Fibroblast of lung (primary cell): ENCODE measurements at regions not wholly inside any gene's neighbourhood (a gene's known extent, or its start where the extent isn't known, plus 50 kb on each side); places are given as distances from the start of the nearest gene placed in this dataset.
A peak's percentile ranks its signal among the peaks of the same experiment; 100 is the strongest.
"Not testable (repeated sequence)": the region's sequence is repeated elsewhere in the genome, so short reads cannot be mapped to it uniquely, and the experiment has no call there.

Experiments
- DNase-seq, 2 donors: peaks; one replicate each; pipeline versions ENCODE4 v3.0.0 to v3.0.0-alpha.2; 2010; ENCODE audit warnings: low read depth in 2 of 2
- H2AFZ ChIP-seq: 2 replicates; pipeline ENCODE4 v1.5.1; 2012; ENCODE audit warnings: low read length, control low read depth, inconsistent platforms
- H3K27ac ChIP-seq: 2 replicates; pipeline ENCODE4 v1.5.1; 2011; ENCODE audit warnings: low read length, control low read depth; ENCODE audit not compliant: insufficient read depth
- H3K27me3 ChIP-seq: 2 replicates; pipeline ENCODE4 v1.5.1; 2011; ENCODE audit warnings: mild to moderate bottlenecking, low read length; ENCODE audit not compliant: control insufficient read depth, insufficient read depth
- H3K36me3 ChIP-seq: 2 replicates; pipeline ENCODE4 v1.5.1; 2011; ENCODE audit warnings: low read length; ENCODE audit not compliant: control insufficient read depth, insufficient read depth
- H3K4me1 ChIP-seq: 2 replicates; pipeline ENCODE4 v1.5.1; 2011; ENCODE audit warnings: low read length; ENCODE audit not compliant: control insufficient read depth, insufficient read depth; ENCODE audit errors: extremely low read depth
- H3K4me2 ChIP-seq: 2 replicates; pipeline ENCODE4 v1.5.1; 2011; ENCODE audit warnings: low read length, control low read depth; ENCODE audit not compliant: insufficient read depth; ENCODE audit errors: extremely low read depth
- H3K4me3 ChIP-seq, 4 experiments: fragments of 200-600 bp in 1 of 4; sonication (generic) in 1 of 4; replicated peaks in 1 of 4; 2 replicates each; pipeline ENCODE4 v1.5.1; 2011 to 2016; ENCODE audit warnings: low read length in 4 of 4, low read depth in 3 of 4, mild to moderate bottlenecking in 3 of 4, control low read depth in 2 of 4, inconsistent platforms in 1 of 4, mixed read lengths in 1 of 4; ENCODE audit not compliant: insufficient read depth in 1 of 4; ENCODE audit errors: control extremely low read depth in 1 of 4
- H3K79me2 ChIP-seq: 2 replicates; pipeline ENCODE4 v1.5.1; 2012; ENCODE audit warnings: mild to moderate bottlenecking, low read length, inconsistent platforms; ENCODE audit not compliant: control insufficient read depth, insufficient read depth
- H3K9ac ChIP-seq: 2 replicates; pipeline ENCODE4 v1.5.1; 2011; ENCODE audit warnings: mild to moderate bottlenecking, low read length, control low read depth; ENCODE audit not compliant: insufficient read depth
- H3K9me3 ChIP-seq: 2 replicates; pipeline ENCODE4 v1.5.1; 2012; ENCODE audit warnings: low read depth, low read length; ENCODE audit not compliant: control insufficient read depth, insufficient read depth
- H4K20me1 ChIP-seq: 2 replicates; pipeline ENCODE4 v1.5.1; 2011; ENCODE audit warnings: low read length; ENCODE audit not compliant: control insufficient read depth, insufficient read depth; ENCODE audit errors: extremely low read depth

DNA sequence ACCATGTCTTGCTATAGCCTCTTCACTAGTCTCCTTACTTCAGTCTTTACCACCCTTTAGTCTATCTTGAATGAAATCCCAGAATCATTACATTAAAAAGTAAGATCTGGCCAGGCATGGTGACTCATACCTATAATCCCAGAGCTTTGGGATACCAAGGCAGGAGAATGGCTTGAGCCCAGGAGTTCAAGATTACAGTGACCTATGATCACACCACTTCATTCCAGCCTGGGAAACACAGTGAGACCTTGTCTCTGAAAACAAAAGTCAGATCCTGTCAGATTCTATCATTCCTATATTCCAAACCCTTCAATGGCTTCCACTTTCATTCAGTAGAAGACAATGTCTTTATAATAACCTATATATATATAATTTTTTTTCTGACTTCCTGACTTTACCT is 237.7 kb downstream of the UBE2NL start:
- DNase-seq, H3K9me3 ChIP-seq, H3K4me3 ChIP-seq, H3K27ac ChIP-seq, H3K36me3 ChIP-seq, H4K20me1 ChIP-seq, H2AFZ ChIP-seq, H3K4me2 ChIP-seq, H3K4me1 ChIP-seq, H3K27me3 ChIP-seq, H3K79me2 ChIP-seq, H3K9ac ChIP-seq: not testable (repeated sequence)

DNA sequence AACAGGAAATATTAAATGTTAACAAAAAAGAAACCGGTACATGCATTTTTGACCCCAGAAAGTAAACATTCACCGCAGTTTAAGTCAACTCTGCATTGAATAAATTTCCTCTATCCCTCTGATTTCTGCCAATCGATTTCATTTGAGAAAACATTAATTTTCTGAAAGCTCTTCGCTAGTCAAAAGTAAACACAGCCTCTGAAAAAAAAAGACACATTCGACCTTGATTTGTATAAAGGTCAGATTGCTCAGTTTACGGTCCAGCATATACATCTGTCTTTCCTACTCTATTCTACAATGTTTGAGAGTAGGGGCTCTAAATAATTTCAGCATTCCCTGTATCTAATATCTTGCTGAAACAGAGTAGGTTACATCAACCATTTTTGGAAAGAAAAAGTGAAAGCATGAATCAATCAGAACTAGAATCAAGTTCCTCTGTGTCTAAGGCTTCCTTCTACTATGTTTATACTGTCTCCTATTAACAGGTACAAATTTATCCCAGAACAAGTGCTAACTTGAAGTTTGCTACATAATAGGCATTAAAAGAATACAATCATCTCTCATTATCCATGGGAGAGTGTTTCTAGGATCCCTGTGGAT is 243.8 kb downstream of the UBE2NL start:
- not testable (repeated sequence) for H3K4me1 ChIP-seq, H3K27ac ChIP-seq, H3K79me2 ChIP-seq, H2AFZ ChIP-seq, H3K4me3 ChIP-seq, DNase-seq, H3K27me3 ChIP-seq, H4K20me1 ChIP-seq, H3K36me3 ChIP-seq, H3K9me3 ChIP-seq, H3K9ac ChIP-seq, H3K4me2 ChIP-seq

DNA sequence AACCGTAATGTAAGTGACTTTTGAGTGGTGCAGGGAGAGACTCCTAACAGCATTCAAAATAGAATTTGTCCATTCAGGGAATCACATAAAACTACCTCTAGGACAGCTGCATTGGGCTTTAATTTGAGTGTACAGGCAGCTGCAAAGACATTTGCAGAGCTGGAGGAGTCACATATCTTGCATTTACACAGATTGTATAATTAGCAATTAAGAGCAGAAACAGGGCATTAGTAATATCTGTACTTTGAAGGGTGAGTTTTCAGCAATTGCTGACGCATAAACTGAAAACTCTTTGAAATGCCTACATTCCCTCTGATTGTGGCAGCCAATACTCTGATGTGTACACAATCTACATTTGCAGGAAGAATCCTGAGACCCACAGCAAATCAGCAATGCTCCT is 245.6 kb downstream of the UBE2NL start:
- not testable (repeated sequence) for H3K79me2 ChIP-seq, H3K36me3 ChIP-seq, H2AFZ ChIP-seq, H3K4me2 ChIP-seq, H3K4me3 ChIP-seq, DNase-seq, H3K27ac ChIP-seq, H3K4me1 ChIP-seq, H3K9ac ChIP-seq, H4K20me1 ChIP-seq, H3K9me3 ChIP-seq, H3K27me3 ChIP-seq

DNA sequence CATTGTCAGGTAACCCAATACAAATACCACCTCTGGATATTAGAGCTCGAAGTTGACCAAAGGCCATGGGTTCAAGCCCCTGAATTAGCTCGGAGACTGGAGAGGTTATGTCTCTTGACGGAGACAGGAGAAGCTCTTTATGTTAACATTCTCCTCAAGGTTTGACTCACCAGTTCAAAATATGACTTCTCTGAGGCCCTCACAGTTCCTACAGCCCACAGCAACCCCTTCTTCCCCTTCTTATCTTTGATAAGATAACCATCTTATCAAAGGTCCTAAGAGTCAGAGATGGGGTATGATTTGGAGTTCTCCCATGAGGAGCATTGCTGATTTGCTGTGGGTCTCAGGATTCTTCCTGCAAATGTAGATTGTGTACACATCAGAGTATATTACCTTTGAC is 246.6 kb downstream of the UBE2NL start:
- not testable (repeated sequence) for H3K27ac ChIP-seq, DNase-seq, H3K4me3 ChIP-seq, H3K4me1 ChIP-seq, H3K36me3 ChIP-seq, H4K20me1 ChIP-seq, H3K27me3 ChIP-seq, H3K9me3 ChIP-seq, H2AFZ ChIP-seq, H3K9ac ChIP-seq, H3K4me2 ChIP-seq, H3K79me2 ChIP-seq

DNA sequence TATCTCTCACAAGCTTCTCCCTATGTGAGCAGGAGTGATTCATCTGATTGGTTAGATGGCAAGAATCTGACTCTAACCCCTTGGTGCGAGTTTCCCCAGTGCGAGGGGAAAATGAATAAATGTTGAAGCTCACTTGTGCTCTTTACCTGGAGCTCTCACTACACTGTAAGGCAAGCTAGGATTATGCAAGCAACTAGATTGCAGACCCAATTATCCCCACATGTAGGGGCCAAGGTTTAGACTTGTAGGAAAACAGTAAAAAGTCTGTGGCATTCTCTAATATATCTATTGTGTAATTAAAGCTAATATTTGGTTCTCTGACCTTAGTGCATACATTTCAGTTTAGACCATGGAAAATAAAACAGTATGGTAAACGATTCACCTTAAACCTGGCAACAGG is 247.2 kb downstream of the UBE2NL start:
- not testable (repeated sequence) for H3K79me2 ChIP-seq, H3K27me3 ChIP-seq, H3K4me2 ChIP-seq, H3K4me1 ChIP-seq, H3K9ac ChIP-seq, H3K27ac ChIP-seq, H3K4me3 ChIP-seq, H2AFZ ChIP-seq, H4K20me1 ChIP-seq, H3K36me3 ChIP-seq, H3K9me3 ChIP-seq, DNase-seq

DNA sequence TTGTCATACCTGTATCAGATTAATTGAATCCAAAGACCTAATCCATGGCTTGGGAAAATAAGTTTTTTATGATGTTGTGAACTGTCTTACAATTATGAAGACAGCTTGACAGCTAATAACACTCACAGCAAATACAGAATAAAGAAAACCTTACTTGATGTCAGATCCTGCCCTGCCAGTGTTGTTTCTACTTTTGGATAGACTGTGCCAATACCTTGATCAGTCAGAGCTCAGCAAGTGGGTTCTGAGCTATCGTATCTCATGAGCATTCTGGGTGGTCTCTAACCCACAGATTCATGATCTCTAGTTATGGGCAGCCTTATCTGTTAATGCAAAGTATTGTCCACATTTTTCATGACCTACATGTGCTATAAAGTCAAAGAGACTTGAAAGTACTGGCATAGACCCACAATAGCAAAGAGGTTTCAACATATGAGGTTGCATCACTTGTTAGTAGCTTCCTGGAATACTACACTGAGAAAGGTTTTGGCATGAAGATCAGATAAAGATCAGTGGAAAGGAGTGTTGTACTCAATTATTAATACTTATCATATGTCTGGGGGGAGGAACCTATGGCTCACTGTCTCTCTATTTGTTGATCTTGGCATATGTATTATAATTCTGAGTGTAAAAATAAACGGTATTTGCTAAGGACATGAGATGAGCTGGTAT is 250.7 kb downstream of the UBE2NL start:
- not testable (repeated sequence) for H3K4me3 ChIP-seq, H4K20me1 ChIP-seq, H2AFZ ChIP-seq, H3K4me2 ChIP-seq, H3K9me3 ChIP-seq, H3K27ac ChIP-seq, H3K27me3 ChIP-seq, H3K9ac ChIP-seq, H3K4me1 ChIP-seq, H3K79me2 ChIP-seq, H3K36me3 ChIP-seq
- peak in 1 of 2 donors; percentile 15 for DNase-seq

DNA sequence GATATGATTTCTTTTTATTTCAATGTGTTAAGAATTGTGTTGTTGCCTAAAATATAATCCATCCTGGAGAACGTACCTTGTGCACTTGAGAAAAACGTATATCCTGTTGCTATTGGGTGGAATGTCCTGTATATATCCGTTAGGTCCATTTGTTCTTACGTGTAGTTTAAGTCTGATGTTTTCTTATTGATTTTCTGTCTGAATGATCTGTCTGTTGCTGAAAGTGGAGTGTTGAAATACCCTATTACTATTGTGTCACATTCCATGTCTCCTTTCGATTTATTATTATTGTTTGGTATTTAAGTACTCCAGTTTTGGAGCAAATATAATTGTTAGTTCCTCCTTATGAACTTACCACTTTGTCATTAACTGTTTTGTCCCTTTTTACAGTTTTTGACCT is 270.6 kb downstream of the UBE2NL start:
- not testable (repeated sequence) for H3K4me1 ChIP-seq, H4K20me1 ChIP-seq, H2AFZ ChIP-seq, H3K9ac ChIP-seq, H3K27ac ChIP-seq, H3K79me2 ChIP-seq, DNase-seq, H3K4me2 ChIP-seq, H3K27me3 ChIP-seq, H3K9me3 ChIP-seq, H3K4me3 ChIP-seq, H3K36me3 ChIP-seq
